Smooth muscle cell (in vitro differentiated cells): ENCODE measurements at regions not wholly inside any gene's neighbourhood (a gene's known extent, or its start where the extent isn't known, plus 50 kb on each side); places are given as distances from the start of the nearest gene placed in this dataset.

Experiments
- DNase-seq: peaks from one replicate; lab custom pipeline; 2025; ENCODE audit not compliant: unreplicated experiment; lab: John Stamatoyannopoulos, UW
- H2AFZ ChIP-seq: fragments of 200-600 bp; sonication (generic); 2 replicates; pipeline ENCODE4 v1.6.0; 2016; ENCODE audit warnings: antibody characterized with exemption, low read depth, mild to moderate bottlenecking
- H3F3A ChIP-seq: fragments of 200-600 bp; sonication (generic); 2 replicates; pipeline ENCODE4 v1.6.0; 2017; ENCODE audit warnings: antibody characterized with exemption, low read depth
- H3K27ac ChIP-seq: fragments of 200-600 bp; sonication (generic); 2 replicates; pipeline ENCODE4 v1.5.1; 2016; ENCODE audit warnings: low read depth, mild to moderate bottlenecking
- H3K27me3 ChIP-seq: fragments of 200-600 bp; sonication (generic); 2 replicates; pipeline ENCODE4 v1.6.1; 2016; ENCODE audit warnings: low read depth, mild to moderate bottlenecking
- H3K36me3 ChIP-seq: fragments of 200-600 bp; sonication (generic); 2 replicates; pipeline ENCODE4 v1.5.1; 2016; ENCODE audit warnings: low read depth
- H3K4me1 ChIP-seq: fragments of 200-600 bp; sonication (generic); 2 replicates; pipeline ENCODE4 v1.5.1; 2016; ENCODE audit warnings: low read depth
- H3K4me2 ChIP-seq: fragments of 200-600 bp; sonication (generic); 2 replicates; pipeline ENCODE4 v1.6.0; 2016; ENCODE audit warnings: mild to moderate bottlenecking
- H3K4me3 ChIP-seq: fragments of 200-600 bp; sonication (generic); 2 replicates; pipeline ENCODE4 v1.5.1; 2016; ENCODE audit warnings: mild to moderate bottlenecking
- H3K79me2 ChIP-seq: fragments of 200-600 bp; sonication (generic); 2 replicates; pipeline ENCODE4 v1.6.0; 2016; ENCODE audit warnings: low read depth, mild to moderate bottlenecking
- H3K9ac ChIP-seq: fragments of 200-600 bp; sonication (generic); 2 replicates; pipeline ENCODE4 v1.6.0; 2016; ENCODE audit warnings: low read depth
- H3K9me3 ChIP-seq: fragments of 200-600 bp; sonication (generic); replicated peaks from 2 replicates; pipeline ENCODE4 v1.5.1; 2016; ENCODE audit warnings: low read depth
- H4K20me1 ChIP-seq: fragments of 200-600 bp; sonication (generic); 2 replicates; pipeline ENCODE4 v1.6.0; 2016; ENCODE audit warnings: low read depth
- CTCF ChIP-seq: fragments of 200-600 bp; sonication (generic); IDR thresholded peaks from 2 replicates; pipeline ENCODE4 v1.5.1; 2017; ENCODE audit warnings: borderline replicate concordance, mild to moderate bottlenecking, antibody characterized with exemption; ENCODE audit not compliant: insufficient read depth, poor library complexity, severe bottlenecking
- WGBS: methylation state at CpG from one replicate; pipeline ENCODE4 v1.1.7; 2016; ENCODE audit warnings: low lambda C conversion rate; 5-methylcytosine and 5-hydroxymethylcytosine counted together

- no peak for TF ChIP-seq CTCF
- no peaks in the 10 kb centered on the region for H3K4me1 ChIP-seq
- no peak overlapping the region for H3K9ac ChIP-seq
- H3F3A ChIP-seq: no peaks in the 10 kb centered on the region
- H4K20me1 ChIP-seq: no peaks in the 10 kb centered on the region
- no peak for DNase-seq
- no peak overlapping the region for H3K4me2 ChIP-seq
- H3K27me3 ChIP-seq: no peaks in the 10 kb centered on the region
- no peak overlapping the region for H3K4me3 ChIP-seq
- no peak overlapping the region for H2AFZ ChIP-seq
- WGBS: 94% methylated on average over 7 of the region's 7 CpGs
- no peak overlapping the region for H3K27ac ChIP-seq
- no peaks in the 10 kb centered on the region for H3K79me2 ChIP-seq
- H3K9me3 ChIP-seq: no peaks in the 10 kb centered on the region
- no peaks in the 10 kb centered on the region for H3K36me3 ChIP-seq
These were observed 461.0 kb downstream of the TBC1D32 start for GRCh38 chr6:120873125-120873865.

GRCh38 chr6:120872262-120872578 is 462.1 kb downstream of the TBC1D32 start:
- Histone ChIP-seq H3K9me3 (no peaks in the 10 kb centered on the region), H3F3A (no peaks in the 10 kb centered on the region), H3K4me3 (no peak overlapping the region), H2AFZ (no peak overlapping the region), H3K79me2 (no peaks in the 10 kb centered on the region), H3K36me3 (no peaks in the 10 kb centered on the region), H3K4me2 (no peak overlapping the region), H3K4me1 (no peaks in the 10 kb centered on the region), H3K27me3 (no peaks in the 10 kb centered on the region), H4K20me1 (no peaks in the 10 kb centered on the region), H3K9ac (no peak overlapping the region), H3K27ac (no peak overlapping the region)
- 88% methylated on average over 10 of the region's 10 CpGs for WGBS
- no peak for DNase-seq
- TF ChIP-seq CTCF: no peak

GRCh38 chr6:120871416-120872261 is 462.6 kb downstream of the TBC1D32 start:
- 83% methylated on average over 23 of the region's 23 CpGs for WGBS
- no peak for TF ChIP-seq CTCF
- Histone ChIP-seq H3K36me3 (no peaks in the 10 kb centered on the region), H3K4me1 (no peaks in the 10 kb centered on the region), H3K9me3 (no peaks in the 10 kb centered on the region), H3K9ac (no peak overlapping the region), H3K27ac (no peak overlapping the region), H2AFZ (no peak overlapping the region), H3F3A (no peaks in the 10 kb centered on the region), H3K27me3 (no peaks in the 10 kb centered on the region), H3K4me2 (no peak overlapping the region), H4K20me1 (no peaks in the 10 kb centered on the region), H3K4me3 (no peak overlapping the region), H3K79me2 (no peaks in the 10 kb centered on the region)
- no peak for DNase-seq

GRCh38 chr6:120869397-120869796 is 464.9 kb downstream of the TBC1D32 start:
- no peak for TF ChIP-seq CTCF
- H2AFZ ChIP-seq: no peak overlapping the region
- no peak overlapping the region for H3K9ac ChIP-seq
- no peaks in the 10 kb centered on the region for H3F3A ChIP-seq
- no peak for DNase-seq
- no peaks in the 10 kb centered on the region for H3K79me2 ChIP-seq
- no peaks in the 10 kb centered on the region for H4K20me1 ChIP-seq
- no peaks in the 10 kb centered on the region for H3K4me1 ChIP-seq
- H3K27me3 ChIP-seq: no peaks in the 10 kb centered on the region
- H3K27ac ChIP-seq: no peak overlapping the region
- H3K36me3 ChIP-seq: no peaks in the 10 kb centered on the region
- H3K4me3 ChIP-seq: no peak overlapping the region
- H3K9me3 ChIP-seq: no peaks in the 10 kb centered on the region
- WGBS: 71% methylated on average over 1 of the region's 1 CpG
- no peak overlapping the region for H3K4me2 ChIP-seq
